Esophagus squamous epithelium (tissue), 4 donors: ENCODE measurements at regions not wholly inside any gene's neighbourhood (a gene's known extent, or its start where the extent isn't known, plus 50 kb on each side); places are given as distances from the start of the nearest gene placed in this dataset.

Experiments used
- POLR2A ChIP-seq, 4 donors: fragments of 450-650 bp; IDR thresholded peaks; one replicate each; pipeline ENCODE4 v1.6.1; 2017; ENCODE audit warnings: antibody characterized with exemption in 4 of 4, mild to moderate bottlenecking in 4 of 4, moderate library complexity in 3 of 4
- TF ChIP-seq, protein P1 (sequence below), 6 experiments: fragments of 450-650 bp in 4 of 6; fragments of 200-600 bp in 2 of 6; sonication (generic) in 2 of 6; IDR thresholded peaks; one replicate each; pipeline ENCODE4 v1.5.1; 2016 to 2019; ENCODE audit warnings: antibody characterized with exemption in 6 of 6, mild to moderate bottlenecking in 4 of 6, moderate library complexity in 4 of 6

GRCh38 chr4:106471151-106471550, 102.6 kb upstream of the GIMD1 start:
- no peak for TF ChIP-seq POLR2A (IDR thresholded peaks at IDR 0.05)
- TF ChIP-seq, protein P1, sequence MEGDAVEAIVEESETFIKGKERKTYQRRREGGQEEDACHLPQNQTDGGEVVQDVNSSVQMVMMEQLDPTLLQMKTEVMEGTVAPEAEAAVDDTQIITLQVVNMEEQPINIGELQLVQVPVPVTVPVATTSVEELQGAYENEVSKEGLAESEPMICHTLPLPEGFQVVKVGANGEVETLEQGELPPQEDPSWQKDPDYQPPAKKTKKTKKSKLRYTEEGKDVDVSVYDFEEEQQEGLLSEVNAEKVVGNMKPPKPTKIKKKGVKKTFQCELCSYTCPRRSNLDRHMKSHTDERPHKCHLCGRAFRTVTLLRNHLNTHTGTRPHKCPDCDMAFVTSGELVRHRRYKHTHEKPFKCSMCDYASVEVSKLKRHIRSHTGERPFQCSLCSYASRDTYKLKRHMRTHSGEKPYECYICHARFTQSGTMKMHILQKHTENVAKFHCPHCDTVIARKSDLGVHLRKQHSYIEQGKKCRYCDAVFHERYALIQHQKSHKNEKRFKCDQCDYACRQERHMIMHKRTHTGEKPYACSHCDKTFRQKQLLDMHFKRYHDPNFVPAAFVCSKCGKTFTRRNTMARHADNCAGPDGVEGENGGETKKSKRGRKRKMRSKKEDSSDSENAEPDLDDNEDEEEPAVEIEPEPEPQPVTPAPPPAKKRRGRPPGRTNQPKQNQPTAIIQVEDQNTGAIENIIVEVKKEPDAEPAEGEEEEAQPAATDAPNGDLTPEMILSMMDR (IDR thresholded peaks at IDR 0.05), result no peak
